HG03342 (cell line): ENCODE measurements at regions not wholly inside any gene's neighbourhood (a gene's known extent, or its start where the extent isn't known, plus 50 kb on each side); places are given as distances from the start of the nearest gene placed in this dataset.
"Not testable (repeated sequence)": the region's sequence is repeated elsewhere in the genome, so short reads cannot be mapped to it uniquely, and the experiment has no call there.

Source experiments
- ATAC-seq: cut with Tn5 transposase; IDR thresholded peaks from one replicate; pipeline ENCODE4 v1.9.1; 2021; ENCODE audit warnings: mild to moderate bottlenecking, moderate library complexity; ENCODE audit not compliant: unreplicated experiment

- ATAC-seq: no peak
These were observed 388.8 kb downstream of the ZFHX3 start for GRCh38 chr16:72658888-72659717.

GRCh38 chr16:72657791-72658190 lies 390.1 kb downstream of the ZFHX3 start:
- peak; percentile 87 for ATAC-seq

GRCh38 chr16:72657164-72657563 lies 390.8 kb downstream of the ZFHX3 start:
- ATAC-seq: no peak

GRCh38 chr16:72654535-72654934 lies 393.4 kb downstream of the ZFHX3 start:
- ATAC-seq: no peak

GRCh38 chr16:72649254-72649944 lies 398.5 kb downstream of the ZFHX3 start:
- ATAC-seq: no peak

- ATAC-seq: no peak
These were observed 401.3 kb downstream of the ZFHX3 start for GRCh38 chr16:72646615-72647014.

- ATAC-seq: no peak
These were observed 402.4 kb downstream of the ZFHX3 start for GRCh38 chr16:72645538-72645937.

- no peak for ATAC-seq
These were observed 403.0 kb downstream of the ZFHX3 start for GRCh38 chr16:72644911-72645310.

- ATAC-seq: no peak
These were observed 408.4 kb downstream of the ZFHX3 start for GRCh38 chr16:72639494-72639893.

- ATAC-seq: no peak
These were observed 410.6 kb downstream of the ZFHX3 start for GRCh38 chr16:72637306-72637705.

GRCh38 chr16:72635694-72636093 lies 412.2 kb downstream of the ZFHX3 start:
- ATAC-seq: no peak

- no peak for ATAC-seq
These were observed 412.8 kb downstream of the ZFHX3 start for GRCh38 chr16:72635104-72635503.

GRCh38 chr16:72627182-72627896 lies 420.6 kb downstream of the ZFHX3 start:
- not testable (repeated sequence) for ATAC-seq

GRCh38 chr16:72626623-72627022 lies 421.3 kb downstream of the ZFHX3 start:
- no peak for ATAC-seq

- ATAC-seq: no peak
These were observed 426.3 kb downstream of the ZFHX3 start for GRCh38 chr16:72621651-72622050.

- no peak for ATAC-seq
These were observed 427.1 kb downstream of the ZFHX3 start for GRCh38 chr16:72620853-72621252.

GRCh38 chr16:72620348-72620747 lies 427.6 kb downstream of the ZFHX3 start:
- no peak for ATAC-seq

GRCh38 chr16:72615856-72616255 lies 432.1 kb downstream of the ZFHX3 start:
- no peak for ATAC-seq

GRCh38 chr16:72612718-72613117 lies 435.2 kb downstream of the ZFHX3 start:
- no peak for ATAC-seq

GRCh38 chr16:72612256-72612655 lies 435.7 kb downstream of the ZFHX3 start:
- ATAC-seq: no peak

- no peak for ATAC-seq
These were observed 438.0 kb upstream of the PMFBP1 start for GRCh38 chr16:72609933-72610332.

- no peak for ATAC-seq
These were observed 437.1 kb upstream of the PMFBP1 start for GRCh38 chr16:72609066-72609465.
